T1000 (cell line): ENCODE measurements at regions not wholly inside any gene's neighbourhood (a gene's known extent, or its start where the extent isn't known, plus 50 kb on each side); places are given as distances from the start of the nearest gene placed in this dataset.
"Not testable (repeated sequence)": the region's sequence is repeated elsewhere in the genome, so short reads cannot be mapped to it uniquely, and the experiment has no call there.

ENCODE experiments used
- DNase-seq: peaks from one replicate; lab custom pipeline; 2025; ENCODE audit warnings: mixed read lengths; lab: John Stamatoyannopoulos, UW

DNA sequence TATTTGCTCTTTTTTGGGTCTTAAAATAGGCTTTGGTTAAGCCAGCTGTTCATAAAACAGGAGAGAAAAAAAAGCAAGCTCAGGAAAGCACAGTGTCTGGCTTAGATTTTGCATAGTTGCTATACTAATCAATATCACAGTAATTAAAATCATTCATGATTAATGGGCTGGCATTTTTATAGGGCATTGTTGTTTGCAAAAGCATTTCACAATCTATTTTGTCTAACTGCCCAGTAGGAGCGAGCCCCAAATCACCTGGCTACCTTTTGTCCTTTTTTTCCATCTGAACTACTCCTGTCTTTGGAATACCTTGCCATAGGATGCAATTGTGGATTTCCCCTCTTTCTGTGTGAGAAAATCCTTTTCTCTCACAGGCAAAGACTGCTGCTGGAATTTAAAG, 619.8 kb downstream of the JRKL start:
- DNase-seq, result no peak

GRCh38 chr11:97010997-97011396, 621.2 kb downstream of the JRKL start:
- not testable (repeated sequence) for DNase-seq

- DNase-seq, result no peak
These were observed 625.5 kb downstream of the JRKL start for GRCh38 chr11:97015327-97015726.

GRCh38 chr11:97019305-97019704, 629.5 kb downstream of the JRKL start:
- DNase-seq, result no peak

DNA sequence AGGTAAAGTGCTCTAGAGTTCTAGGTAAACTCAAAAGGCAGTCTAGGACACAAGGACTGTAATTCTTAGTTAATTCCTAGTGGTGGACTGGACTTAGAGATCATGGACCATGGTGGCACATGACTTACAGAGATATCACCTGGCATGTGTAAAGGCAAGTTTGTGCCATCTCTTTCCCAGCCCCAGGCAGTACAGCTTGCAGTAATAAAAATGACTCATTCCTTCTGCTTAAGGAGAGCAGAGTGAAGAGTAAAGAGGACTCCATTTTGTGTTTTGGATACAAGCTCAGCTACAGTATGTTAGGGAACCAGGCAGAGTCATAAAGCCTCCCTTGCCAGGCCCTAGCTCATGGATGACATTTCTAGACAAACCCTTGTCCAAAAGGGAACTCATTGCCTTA, 629.9 kb downstream of the JRKL start:
- no peak for DNase-seq

DNA sequence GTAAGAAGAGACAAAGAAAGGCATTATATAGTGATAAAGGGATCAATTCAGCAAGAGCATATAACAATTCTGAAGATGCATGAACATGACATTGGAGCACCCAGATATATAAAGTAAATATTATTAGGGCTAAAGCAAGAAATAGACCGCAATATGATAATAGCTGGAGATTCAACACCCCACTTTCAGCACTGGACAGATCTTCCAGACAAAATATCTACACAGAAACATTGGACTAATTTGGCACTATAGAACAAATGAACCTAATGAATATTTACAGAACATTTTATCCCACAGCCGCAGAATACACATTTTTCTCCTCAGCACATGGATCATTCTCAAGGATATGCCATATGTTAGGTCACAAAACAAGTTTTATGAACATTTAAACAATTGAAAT, 633.1 kb downstream of the JRKL start:
- no peak for DNase-seq

- DNase-seq, result no peak
These were observed 639.1 kb downstream of the JRKL start for GRCh38 chr11:97028836-97029406.

DNA sequence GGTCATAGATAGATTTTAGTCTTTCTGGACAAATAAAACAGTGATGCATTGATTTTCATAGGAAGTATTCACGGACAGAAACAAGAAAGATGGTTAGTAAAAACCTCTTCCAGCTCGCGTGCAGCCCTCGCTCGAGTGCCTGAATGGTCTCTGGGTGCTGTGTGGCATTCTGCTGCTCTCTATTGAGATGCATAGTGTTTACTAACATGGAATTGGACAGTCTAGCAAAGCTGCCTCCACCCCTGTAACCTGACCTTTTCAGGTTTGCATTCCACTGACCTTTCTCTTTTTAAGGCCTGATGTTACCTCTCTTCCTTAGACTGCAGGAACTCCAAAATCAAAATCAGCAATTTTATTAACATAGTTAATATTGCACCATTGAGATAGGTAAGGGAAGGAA, 643.4 kb downstream of the JRKL start:
- no peak for DNase-seq

DNA sequence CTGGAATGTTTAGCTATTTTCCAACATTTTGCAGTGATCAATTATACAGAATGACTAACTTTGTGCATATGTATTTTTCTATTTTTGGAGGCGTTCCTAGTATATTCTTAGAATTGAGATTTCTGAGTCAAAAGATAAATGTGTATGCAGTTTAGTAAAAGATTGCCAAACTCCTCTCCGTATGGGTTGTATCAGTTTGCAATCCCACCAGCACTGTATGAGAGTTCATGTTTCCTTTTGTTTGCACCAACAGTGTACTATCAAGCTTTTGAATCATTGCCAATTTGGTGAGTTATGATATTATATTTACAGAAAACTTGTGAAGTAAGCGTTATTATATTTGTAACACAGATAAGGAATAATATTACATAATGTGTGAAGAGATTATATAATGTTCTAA, 658.7 kb downstream of the JRKL start:
- DNase-seq, result no peak

DNA sequence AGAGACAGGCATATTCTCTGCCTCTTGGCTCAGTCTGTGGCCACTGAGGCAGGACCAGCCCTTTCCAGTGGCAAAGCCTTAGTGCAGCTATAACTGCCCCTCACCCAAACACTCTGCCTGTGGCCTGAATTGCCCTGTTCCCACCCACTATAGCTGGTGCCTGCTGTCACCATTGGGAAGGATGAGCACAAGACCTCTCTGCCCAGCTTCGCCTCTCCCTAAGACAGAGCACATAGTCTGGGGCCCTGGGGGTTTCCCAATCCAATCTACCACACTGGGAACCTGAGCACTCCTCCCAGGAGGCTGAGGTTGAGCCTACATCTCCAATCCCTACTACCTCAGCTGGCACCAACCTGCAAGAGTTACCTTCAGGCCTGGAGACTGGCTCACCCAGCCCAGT, 670.4 kb downstream of the JRKL start:
- DNase-seq, result no peak

DNA sequence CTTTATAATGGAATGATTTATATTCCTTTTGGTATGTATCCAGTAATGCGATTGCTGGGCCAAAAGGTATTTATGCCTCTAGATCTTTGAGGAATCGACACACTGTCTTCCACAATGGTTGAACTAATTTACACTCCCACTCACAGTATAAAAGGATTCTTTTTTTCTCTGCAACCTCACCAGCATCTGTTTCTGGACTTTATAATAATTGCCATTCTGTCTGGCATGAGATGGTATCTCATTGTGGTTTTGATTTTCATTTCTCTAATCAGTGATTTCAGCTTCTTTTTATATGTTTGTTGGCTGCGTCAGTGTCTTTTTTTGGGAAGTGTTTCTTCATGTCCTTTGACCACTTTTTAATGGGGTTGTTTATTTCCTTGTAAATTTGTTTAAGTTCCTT, 679.3 kb downstream of the JRKL start:
- no peak for DNase-seq

DNA sequence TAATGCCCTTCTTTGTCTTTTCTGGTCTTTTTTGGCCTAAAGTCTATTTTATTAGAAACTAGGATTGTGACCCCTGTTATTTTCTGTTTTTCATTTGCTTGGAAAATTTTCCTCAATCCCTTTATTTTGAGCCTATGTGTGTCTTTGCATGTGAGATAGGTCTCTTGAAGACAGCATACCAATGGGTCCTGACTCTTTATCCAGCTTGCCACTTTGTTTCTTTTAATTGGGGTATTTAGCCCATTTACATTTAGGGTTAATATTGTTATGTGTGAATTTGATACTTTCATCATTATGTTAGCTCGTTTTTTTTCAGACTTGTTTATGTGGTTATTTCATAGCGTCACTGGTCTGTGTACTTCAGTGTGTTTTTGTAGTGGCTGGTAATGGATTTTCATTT, 682.6 kb downstream of the JRKL start:
- DNase-seq, result no peak

GRCh38 chr11:97076666-97077065, 686.9 kb downstream of the JRKL start:
- DNase-seq, result not testable (repeated sequence)

- DNase-seq, result no peak
These were observed 688.6 kb downstream of the JRKL start for GRCh38 chr11:97078443-97078842.

- no peak for DNase-seq
These were observed 689.4 kb downstream of the JRKL start for GRCh38 chr11:97079244-97079643.

DNA sequence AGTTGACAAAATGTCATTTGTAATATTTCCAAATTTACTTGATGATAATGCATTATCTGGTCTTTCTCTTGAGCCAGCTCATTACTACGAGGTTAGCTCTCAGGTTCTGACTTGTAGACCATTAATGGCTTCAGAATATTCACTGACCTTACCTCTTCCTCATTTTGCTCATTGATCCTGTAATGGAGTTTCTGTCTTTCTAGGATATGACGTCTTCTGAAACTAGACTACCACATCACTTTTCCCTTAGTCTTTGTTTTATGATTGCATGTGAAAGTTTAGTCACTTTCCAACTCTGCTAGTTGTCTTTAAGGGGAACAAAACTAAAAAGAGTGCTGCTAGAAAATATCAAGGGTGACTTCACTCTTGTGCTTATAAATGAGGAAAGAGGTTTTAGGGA, 697.6 kb downstream of the JRKL start:
- no peak for DNase-seq

DNA sequence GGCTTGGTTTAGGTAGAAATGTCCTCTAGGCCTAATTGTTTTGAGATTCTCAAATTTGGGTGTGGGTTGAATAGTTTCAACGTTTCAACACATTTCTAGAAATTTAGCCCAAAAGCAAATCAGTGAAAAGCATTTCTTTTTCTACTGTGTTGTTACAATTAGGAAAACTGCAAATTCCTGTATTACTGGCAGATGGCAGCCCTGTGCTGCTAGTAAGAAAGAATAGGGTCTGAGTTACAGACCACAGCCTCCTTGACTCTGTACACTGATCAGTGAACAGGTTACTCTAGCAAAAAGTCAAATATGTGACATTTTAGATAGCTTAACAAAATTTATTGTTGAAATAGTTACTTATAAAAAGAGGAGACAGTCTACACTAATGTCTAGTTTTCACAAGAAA, 703.0 kb downstream of the JRKL start:
- no peak for DNase-seq

- DNase-seq, result not testable (repeated sequence)
These were observed 712.4 kb downstream of the JRKL start for GRCh38 chr11:97102180-97102579.

DNA sequence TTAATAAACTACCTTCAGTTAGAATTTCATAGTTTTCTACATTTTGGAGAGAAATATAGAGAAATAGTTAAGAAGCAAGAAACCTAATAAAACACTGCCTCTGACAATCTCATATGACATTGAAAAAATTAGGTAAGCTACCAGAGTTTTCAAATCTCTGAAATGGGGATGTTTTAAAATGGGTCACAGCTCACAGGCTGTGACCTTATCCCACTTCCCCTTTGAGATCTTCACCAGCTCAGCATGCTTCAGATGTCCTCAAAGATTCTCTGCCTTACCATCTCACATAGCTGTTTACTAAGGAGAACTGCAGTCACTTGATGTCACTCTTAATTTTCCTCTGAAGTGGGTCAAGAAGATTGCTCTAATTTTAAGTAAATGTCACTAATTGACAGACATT, 717.8 kb downstream of the JRKL start:
- no peak for DNase-seq

DNA sequence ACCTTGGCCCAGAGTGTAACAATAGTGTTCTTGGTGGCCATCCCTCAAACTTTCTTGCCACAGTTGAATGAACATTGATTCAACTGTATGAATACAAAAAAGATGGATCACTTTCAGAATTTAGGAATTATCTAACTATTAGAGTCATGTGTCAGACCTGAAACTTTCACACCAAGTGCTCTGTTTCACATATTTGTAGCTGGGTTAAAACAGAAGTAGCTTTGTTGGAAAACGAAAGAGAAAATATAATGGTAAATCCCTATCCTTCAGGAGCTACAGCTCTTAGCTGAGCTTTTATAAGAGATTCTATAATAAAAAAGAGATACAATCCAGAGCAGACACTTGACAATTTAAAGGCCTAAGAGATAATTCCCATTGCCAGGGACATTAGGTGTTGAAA, 719.3 kb downstream of the JRKL start:
- DNase-seq, result no peak

GRCh38 chr11:97110376-97110775, 720.6 kb downstream of the JRKL start:
- no peak for DNase-seq

DNA sequence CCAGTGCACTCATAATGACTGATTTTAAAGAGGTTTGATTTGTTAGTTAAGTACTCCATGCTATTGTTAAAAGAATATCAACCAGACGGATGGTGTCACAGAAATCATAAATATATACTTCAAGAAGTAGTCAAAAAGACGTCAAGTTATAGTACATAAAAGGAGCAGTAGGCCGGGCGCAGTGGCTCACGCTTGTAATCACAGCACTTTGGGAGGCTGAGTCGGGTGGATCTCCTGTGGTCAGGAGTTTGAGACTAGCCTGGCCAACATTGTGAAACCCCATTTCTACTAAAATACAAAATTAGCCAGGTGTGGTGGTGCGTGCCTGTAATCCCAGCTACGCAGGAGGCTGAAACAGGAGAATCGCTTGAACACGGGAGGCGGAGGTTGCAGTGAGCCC, 721.7 kb downstream of the JRKL start:
- no peak for DNase-seq

GRCh38 chr11:97118614-97119200, 728.9 kb downstream of the JRKL start:
- no peak for DNase-seq

DNA sequence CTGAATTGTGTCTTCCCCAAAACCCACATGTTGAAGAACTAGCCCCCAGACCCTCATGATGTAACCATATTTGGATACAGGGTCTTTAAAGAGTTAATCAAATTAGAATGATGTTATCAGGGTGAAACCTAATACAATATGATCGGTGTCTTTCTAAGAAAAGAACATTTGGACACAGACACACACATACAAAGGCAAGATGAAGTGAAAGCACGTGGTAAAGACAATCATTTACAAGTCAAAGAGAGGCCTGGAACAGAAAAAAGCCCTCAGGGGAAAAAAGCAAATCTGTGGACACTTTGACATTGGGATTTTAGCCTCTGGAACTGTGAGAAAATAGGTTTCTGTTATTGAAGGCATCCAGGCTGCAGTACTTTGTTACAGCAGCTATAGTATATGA, 733.4 kb downstream of the JRKL start:
- DNase-seq, result no peak
